ENCODE measurements at regions not wholly inside any gene's neighbourhood (a gene's known extent, or its start where the extent isn't known, plus 50 kb on each side); places are given as distances from the start of the nearest gene placed in this dataset.

DNA sequence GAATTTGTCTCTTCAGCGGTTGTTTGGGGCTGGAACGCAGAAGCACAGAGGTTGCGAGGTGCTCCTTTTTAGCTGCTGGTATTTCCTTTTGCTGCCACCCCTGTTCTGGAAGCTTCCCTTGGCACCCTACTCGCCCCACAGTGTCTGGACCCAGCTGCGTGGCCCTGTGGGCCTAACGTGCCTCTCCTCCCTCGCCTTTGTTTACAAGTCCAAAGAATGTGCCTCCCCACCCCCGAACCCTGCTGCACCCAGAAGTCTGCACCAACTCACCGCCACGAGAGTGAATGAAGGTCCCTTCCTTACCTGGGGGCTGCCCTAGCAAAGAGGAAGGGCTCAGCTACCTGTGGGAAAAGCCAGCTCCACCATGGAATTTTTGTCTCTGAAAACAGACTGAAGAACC lies 139.7 kb upstream of the RPS6KA2 start:
- DNase-seq (ENCODE audit: low read depth) (no peak), FAIRE-seq (no peak)
- Histone ChIP-seq H3K27me3 (ENCODE audit: control insufficient read depth, insufficient read depth, low read length) (peaks cover 2% of the 10 kb centered on the region), H3K36me3 (ENCODE audit: control insufficient read depth, insufficient read depth, low read length) (no peaks in the 10 kb centered on the region), H3K4me3 (ENCODE audit: low read depth, low read length) (no peak overlapping the region)
- no peak for TF ChIP-seq CTCF (IDR thresholded peaks at IDR 0.05; ENCODE audit: insufficient read depth, low read length, severe bottlenecking)

DNA sequence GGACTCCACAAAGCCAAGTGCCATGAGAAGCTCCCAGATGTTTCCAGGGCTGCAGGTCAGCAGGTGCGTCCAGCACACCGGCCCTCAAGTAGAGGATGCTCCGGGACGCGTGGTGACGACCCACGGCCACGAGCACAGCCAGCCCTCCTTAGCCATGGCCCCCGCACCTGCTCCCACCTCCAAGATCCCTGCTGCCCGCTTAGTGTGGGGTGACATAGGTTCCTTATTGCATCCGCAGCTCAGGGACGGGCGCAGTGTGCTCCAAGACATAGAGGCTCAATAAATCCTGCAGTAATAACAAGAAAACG lies 138.1 kb upstream of the RPS6KA2 start:
- TF ChIP-seq CTCF (IDR thresholded peaks at IDR 0.05; ENCODE audit: insufficient read depth, low read length, severe bottlenecking) = no peak
- no peak for DNase-seq (ENCODE audit: low read depth)
- FAIRE-seq = no peak
- Histone ChIP-seq H3K36me3 (ENCODE audit: control insufficient read depth, insufficient read depth, low read length) (no peaks in the 10 kb centered on the region), H3K4me3 (ENCODE audit: low read depth, low read length) (no peak overlapping the region), H3K27me3 (ENCODE audit: control insufficient read depth, insufficient read depth, low read length) (peaks cover 2% of the 10 kb centered on the region)

DNA sequence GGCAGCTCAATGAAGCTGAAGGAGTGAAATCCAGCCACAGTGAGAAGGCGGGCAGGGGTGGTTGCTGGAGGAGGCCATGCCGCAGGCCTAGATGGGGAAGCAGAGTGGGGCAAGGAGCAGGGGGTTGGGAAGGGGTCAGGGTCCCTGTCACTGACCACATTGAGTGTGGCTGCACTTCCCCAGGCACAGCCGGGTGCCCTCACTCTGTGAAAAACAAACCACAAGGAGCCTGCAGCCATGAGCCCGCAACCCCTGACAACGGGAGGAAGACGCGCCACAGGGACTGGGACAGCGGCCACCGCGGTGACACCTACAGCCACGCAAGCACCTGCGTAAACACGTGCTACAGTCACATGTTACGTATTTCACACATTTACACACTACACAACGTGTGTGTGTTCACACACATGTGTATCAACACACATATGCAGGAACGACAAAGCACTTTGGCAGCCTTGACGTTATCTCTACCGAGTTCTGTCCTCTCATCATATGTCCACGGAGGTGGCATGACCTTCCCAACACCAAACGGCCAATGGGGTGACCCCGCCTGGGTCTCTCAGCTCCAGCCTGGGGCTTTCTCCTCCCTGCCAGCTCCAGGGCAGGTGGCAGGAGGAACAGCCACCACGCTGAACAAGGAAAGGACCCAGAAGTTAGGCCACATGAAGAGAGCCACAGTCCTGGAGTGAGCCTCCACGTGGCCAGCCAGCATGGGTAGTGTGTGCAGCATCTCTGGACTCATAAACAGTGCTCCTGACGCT lies 137.6 kb upstream of the RPS6KA2 start:
- H3K4me3 ChIP-seq (ENCODE audit: low read depth, low read length) = no peak overlapping the region
- H3K27me3 ChIP-seq (ENCODE audit: control insufficient read depth, insufficient read depth, low read length) = peaks cover 2% of the 10 kb centered on the region
- no peak for TF ChIP-seq CTCF (IDR thresholded peaks at IDR 0.05; ENCODE audit: insufficient read depth, low read length, severe bottlenecking)
- FAIRE-seq (no peak), DNase-seq (ENCODE audit: low read depth) (no peak)
- H3K36me3 ChIP-seq (ENCODE audit: control insufficient read depth, insufficient read depth, low read length) = no peaks in the 10 kb centered on the region

- FAIRE-seq (no peak), DNase-seq (ENCODE audit: low read depth) (no peak)
- H3K36me3 ChIP-seq (ENCODE audit: control insufficient read depth, insufficient read depth, low read length) = no peaks in the 10 kb centered on the region
- peaks cover 2% of the 10 kb centered on the region for H3K27me3 ChIP-seq (ENCODE audit: control insufficient read depth, insufficient read depth, low read length)
- H3K4me3 ChIP-seq (ENCODE audit: low read depth, low read length) = no peak overlapping the region
- no peak for TF ChIP-seq CTCF (IDR thresholded peaks at IDR 0.05; ENCODE audit: insufficient read depth, low read length, severe bottlenecking)
These were observed 136.8 kb upstream of the RPS6KA2 start for GRCh38 chr6:166763606-166764472.

- Histone ChIP-seq H3K4me3 (ENCODE audit: low read depth, low read length) (no peak overlapping the region), H3K36me3 (ENCODE audit: control insufficient read depth, insufficient read depth, low read length) (no peaks in the 10 kb centered on the region), H3K27me3 (ENCODE audit: control insufficient read depth, insufficient read depth, low read length) (no peaks in the 10 kb centered on the region)
- no peak for TF ChIP-seq CTCF (IDR thresholded peaks at IDR 0.05; ENCODE audit: insufficient read depth, low read length, severe bottlenecking)
- no peak for FAIRE-seq
- no peak for DNase-seq (ENCODE audit: low read depth)
These were observed 134.8 kb upstream of the RPS6KA2 start for GRCh38 chr6:166761801-166762200.
